ENCODE measurements at regions not wholly inside any gene's neighbourhood (a gene's known extent, or its start where the extent isn't known, plus 50 kb on each side); places are given as distances from the start of the nearest gene placed in this dataset.

DNA sequence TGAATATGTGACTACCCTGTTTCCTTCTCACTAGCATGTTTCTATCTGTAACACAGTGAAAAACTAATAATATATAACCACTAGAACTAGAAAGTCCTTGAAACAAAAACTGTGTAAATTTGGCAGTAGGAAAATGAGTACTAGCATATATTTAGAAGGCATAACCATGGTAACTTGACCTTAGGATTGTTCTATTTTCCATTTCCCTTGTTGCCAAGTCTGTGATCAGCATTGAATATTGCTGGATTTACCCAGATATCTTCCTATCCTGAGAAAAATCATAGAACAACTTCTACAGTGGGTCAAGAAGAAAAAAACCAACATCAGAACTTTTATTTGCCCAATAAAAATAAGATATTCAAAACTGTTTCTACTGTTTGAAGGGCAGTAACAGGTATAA lies 563.9 kb upstream of the NRXN1 start:
- Histone ChIP-seq H3K27me3 (no peaks in the 10 kb centered on the region), H3K9me3 (no peaks in the 10 kb centered on the region), H3K27ac (no peak overlapping the region), H3K4me3 (no peak overlapping the region), H3K4me1 (no peaks in the 10 kb centered on the region), H3K36me3 (no peaks in the 10 kb centered on the region)
- intact Hi-C loops (cut with DNase I; ENCODE audit: low total_unique reads), result no loop called here
- DNase-seq, result no peak
- TF ChIP-seq, protein P1, sequence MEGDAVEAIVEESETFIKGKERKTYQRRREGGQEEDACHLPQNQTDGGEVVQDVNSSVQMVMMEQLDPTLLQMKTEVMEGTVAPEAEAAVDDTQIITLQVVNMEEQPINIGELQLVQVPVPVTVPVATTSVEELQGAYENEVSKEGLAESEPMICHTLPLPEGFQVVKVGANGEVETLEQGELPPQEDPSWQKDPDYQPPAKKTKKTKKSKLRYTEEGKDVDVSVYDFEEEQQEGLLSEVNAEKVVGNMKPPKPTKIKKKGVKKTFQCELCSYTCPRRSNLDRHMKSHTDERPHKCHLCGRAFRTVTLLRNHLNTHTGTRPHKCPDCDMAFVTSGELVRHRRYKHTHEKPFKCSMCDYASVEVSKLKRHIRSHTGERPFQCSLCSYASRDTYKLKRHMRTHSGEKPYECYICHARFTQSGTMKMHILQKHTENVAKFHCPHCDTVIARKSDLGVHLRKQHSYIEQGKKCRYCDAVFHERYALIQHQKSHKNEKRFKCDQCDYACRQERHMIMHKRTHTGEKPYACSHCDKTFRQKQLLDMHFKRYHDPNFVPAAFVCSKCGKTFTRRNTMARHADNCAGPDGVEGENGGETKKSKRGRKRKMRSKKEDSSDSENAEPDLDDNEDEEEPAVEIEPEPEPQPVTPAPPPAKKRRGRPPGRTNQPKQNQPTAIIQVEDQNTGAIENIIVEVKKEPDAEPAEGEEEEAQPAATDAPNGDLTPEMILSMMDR (IDR thresholded peaks at IDR 0.05), result no peak
- no peak for TF ChIP-seq POLR2A (IDR thresholded peaks at IDR 0.05)

GRCh38 chr2:51581636-51582267 lies 549.8 kb upstream of the NRXN1 start:
- Histone ChIP-seq H3K27ac (no peak overlapping the region), H3K4me1 (no peaks in the 10 kb centered on the region), H3K27me3 (no peaks in the 10 kb centered on the region), H3K4me3 (no peak overlapping the region), H3K9me3 (no peaks in the 10 kb centered on the region), H3K36me3 (no peaks in the 10 kb centered on the region)
- TF ChIP-seq POLR2A (IDR thresholded peaks at IDR 0.05), result no peak
- TF ChIP-seq, protein P1 (IDR thresholded peaks at IDR 0.05), result no peak
- no peak for DNase-seq
- intact Hi-C loops (cut with DNase I; ENCODE audit: low total_unique reads), result no loop called here

GRCh38 chr2:51579412-51579811 lies 547.5 kb upstream of the NRXN1 start:
- intact Hi-C loops (cut with DNase I; ENCODE audit: low total_unique reads), result no loop called here
- H3K4me3 ChIP-seq, result no peak overlapping the region
- H3K4me1 ChIP-seq, result no peaks in the 10 kb centered on the region
- H3K9me3 ChIP-seq, result no peaks in the 10 kb centered on the region
- H3K36me3 ChIP-seq, result no peaks in the 10 kb centered on the region
- no peaks in the 10 kb centered on the region for H3K27me3 ChIP-seq
- no peak for DNase-seq
- H3K27ac ChIP-seq, result no peak overlapping the region
- TF ChIP-seq POLR2A (IDR thresholded peaks at IDR 0.05), result no peak

DNA sequence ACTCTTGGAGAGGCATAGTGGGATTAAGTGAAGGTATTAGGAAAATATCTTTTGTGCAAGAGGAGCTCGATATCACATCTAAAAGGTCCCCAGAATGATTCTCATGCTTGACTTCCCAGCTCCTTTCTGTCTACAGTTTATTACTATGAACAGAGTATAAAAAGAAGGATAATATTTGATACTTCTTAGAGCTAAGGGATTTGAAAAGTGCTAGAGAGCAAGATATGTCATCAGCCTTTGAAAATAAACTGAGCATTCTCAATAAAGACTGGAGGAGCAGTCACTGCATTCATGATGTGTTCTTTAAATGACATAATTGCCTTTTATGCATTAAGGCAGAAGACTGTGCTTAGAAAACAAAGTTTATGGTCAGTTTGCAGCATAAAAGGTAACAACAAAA lies 543.2 kb upstream of the NRXN1 start:
- Histone ChIP-seq H3K4me3 (no peak overlapping the region), H3K9me3 (no peaks in the 10 kb centered on the region), H3K4me1 (no peaks in the 10 kb centered on the region), H3K27me3 (no peaks in the 10 kb centered on the region), H3K27ac (no peak overlapping the region), H3K36me3 (no peaks in the 10 kb centered on the region)
- no peak for TF ChIP-seq POLR2A (IDR thresholded peaks at IDR 0.05)
- TF ChIP-seq, protein P1 (IDR thresholded peaks at IDR 0.05), result no peak
- intact Hi-C loops (cut with DNase I; ENCODE audit: low total_unique reads), result no loop called here
- no peak for DNase-seq

- Histone ChIP-seq H3K27me3 (no peaks in the 10 kb centered on the region), H3K4me3 (no peak overlapping the region), H3K27ac (no peak overlapping the region), H3K4me1 (no peaks in the 10 kb centered on the region), H3K36me3 (no peaks in the 10 kb centered on the region), H3K9me3 (no peaks in the 10 kb centered on the region)
- DNase-seq, result no peak
- TF ChIP-seq, protein P1 (IDR thresholded peaks at IDR 0.05), result no peak
- TF ChIP-seq POLR2A (IDR thresholded peaks at IDR 0.05), result no peak
- intact Hi-C loops (cut with DNase I; ENCODE audit: low total_unique reads), result no loop called here
Observed at GRCh38 chr2:51559026-51559425, 527.1 kb upstream of the NRXN1 start.

DNA sequence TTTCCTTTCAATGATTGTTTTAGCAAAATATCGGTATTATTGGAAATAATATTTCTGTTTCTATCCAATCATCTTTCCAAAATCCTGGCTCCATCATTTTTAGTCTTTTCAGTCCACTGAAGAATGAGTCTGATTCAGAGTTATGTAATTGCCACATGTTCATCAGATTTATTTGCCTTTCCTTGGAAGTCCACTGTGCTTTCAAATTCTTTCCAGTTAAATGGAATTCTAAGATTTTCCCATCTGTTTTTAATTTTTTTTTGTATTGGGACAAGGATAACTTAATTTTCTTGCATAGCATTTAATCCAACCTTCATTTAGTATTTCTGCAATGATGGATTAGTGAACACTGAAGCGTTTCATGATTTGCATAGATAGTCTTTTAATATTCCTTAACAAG lies 521.5 kb upstream of the NRXN1 start:
- Histone ChIP-seq H3K4me1 (no peaks in the 10 kb centered on the region), H3K4me3 (no peak overlapping the region), H3K27me3 (no peaks in the 10 kb centered on the region), H3K36me3 (no peaks in the 10 kb centered on the region), H3K9me3 (no peaks in the 10 kb centered on the region), H3K27ac (no peak overlapping the region)
- no peak for DNase-seq
- intact Hi-C loops (cut with DNase I; ENCODE audit: low total_unique reads), result no loop called here
- no peak for TF ChIP-seq POLR2A (IDR thresholded peaks at IDR 0.05)
- TF ChIP-seq, protein P1 (IDR thresholded peaks at IDR 0.05), result no peak
